Nephron (organoid): ENCODE measurements at regions not wholly inside any gene's neighbourhood (a gene's known extent, or its start where the extent isn't known, plus 50 kb on each side); places are given as distances from the start of the nearest gene placed in this dataset.

Source experiments
- H3K27ac Mint-ChIP-seq, 3 experiments: 2 replicates each; pipeline ENCODE4 v1.8.0; 2020; ENCODE audit warnings: mixed read lengths in 3 of 3, mild to moderate bottlenecking in 2 of 3, moderate library complexity in 1 of 3
- H3K27me3 Mint-ChIP-seq: 2 replicates; pipeline ENCODE4 v1.8.0; 2021; ENCODE audit warnings: low read depth, mild to moderate bottlenecking, moderate library complexity, mixed read lengths
- H3K36me3 Mint-ChIP-seq: 2 replicates; pipeline ENCODE4 v1.8.0; 2020; ENCODE audit warnings: low read depth, mixed read lengths
- H3K4me1 Mint-ChIP-seq: 2 replicates; pipeline ENCODE4 v1.8.0; 2020; ENCODE audit warnings: mixed read lengths
- H3K4me3 Mint-ChIP-seq, 3 experiments: 2 replicates each; pipeline ENCODE4 v1.8.0; 2020; ENCODE audit warnings: mild to moderate bottlenecking in 3 of 3, mixed read lengths in 3 of 3, moderate library complexity in 2 of 3
- H3K9me3 Mint-ChIP-seq: 2 replicates; pipeline ENCODE4 v1.8.0; 2020; ENCODE audit warnings: mixed read lengths
- TF ChIP-seq, protein P1 (sequence below), 3 experiments: fragments of 200-600 bp; sonication (generic); IDR thresholded peaks; one replicate each; pipeline ENCODE4 v1.5.0; 2021; ENCODE audit warnings: antibody characterized with exemption in 3 of 3; ENCODE audit not compliant: unreplicated experiment in 3 of 3

DNA sequence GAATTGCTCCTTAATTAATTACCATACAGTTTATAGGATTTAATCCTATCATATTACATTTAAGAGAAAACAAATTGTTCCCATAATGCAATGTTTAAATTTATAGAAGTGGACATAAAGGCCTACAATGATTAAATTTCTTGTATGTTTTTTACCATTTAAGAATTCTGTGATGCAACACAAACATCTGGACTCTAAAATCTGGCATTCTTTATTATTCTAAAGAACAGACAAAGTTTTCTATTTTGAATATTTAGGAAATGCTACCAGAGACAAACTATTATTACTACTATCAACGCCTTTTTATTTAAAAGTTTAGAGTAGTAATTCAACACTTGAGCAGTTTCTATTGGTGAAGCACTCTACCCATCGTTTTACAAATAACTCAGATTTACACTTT lies 535.1 kb downstream of the TMX3 start:
- H3K36me3 Mint-ChIP-seq: no peaks in the 10 kb centered on the region
- no peak overlapping the region for H3K27ac Mint-ChIP-seq
- H3K27me3 Mint-ChIP-seq: no peaks in the 10 kb centered on the region
- H3K4me3 Mint-ChIP-seq: no peak overlapping the region
- no peaks in the 10 kb centered on the region for H3K9me3 Mint-ChIP-seq
- peaks cover 8% of the 10 kb centered on the region for H3K4me1 Mint-ChIP-seq
- TF ChIP-seq, protein P1, sequence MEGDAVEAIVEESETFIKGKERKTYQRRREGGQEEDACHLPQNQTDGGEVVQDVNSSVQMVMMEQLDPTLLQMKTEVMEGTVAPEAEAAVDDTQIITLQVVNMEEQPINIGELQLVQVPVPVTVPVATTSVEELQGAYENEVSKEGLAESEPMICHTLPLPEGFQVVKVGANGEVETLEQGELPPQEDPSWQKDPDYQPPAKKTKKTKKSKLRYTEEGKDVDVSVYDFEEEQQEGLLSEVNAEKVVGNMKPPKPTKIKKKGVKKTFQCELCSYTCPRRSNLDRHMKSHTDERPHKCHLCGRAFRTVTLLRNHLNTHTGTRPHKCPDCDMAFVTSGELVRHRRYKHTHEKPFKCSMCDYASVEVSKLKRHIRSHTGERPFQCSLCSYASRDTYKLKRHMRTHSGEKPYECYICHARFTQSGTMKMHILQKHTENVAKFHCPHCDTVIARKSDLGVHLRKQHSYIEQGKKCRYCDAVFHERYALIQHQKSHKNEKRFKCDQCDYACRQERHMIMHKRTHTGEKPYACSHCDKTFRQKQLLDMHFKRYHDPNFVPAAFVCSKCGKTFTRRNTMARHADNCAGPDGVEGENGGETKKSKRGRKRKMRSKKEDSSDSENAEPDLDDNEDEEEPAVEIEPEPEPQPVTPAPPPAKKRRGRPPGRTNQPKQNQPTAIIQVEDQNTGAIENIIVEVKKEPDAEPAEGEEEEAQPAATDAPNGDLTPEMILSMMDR (IDR thresholded peaks at IDR 0.05; ENCODE audit: unreplicated experiment in 3 of 3): no peak

DNA sequence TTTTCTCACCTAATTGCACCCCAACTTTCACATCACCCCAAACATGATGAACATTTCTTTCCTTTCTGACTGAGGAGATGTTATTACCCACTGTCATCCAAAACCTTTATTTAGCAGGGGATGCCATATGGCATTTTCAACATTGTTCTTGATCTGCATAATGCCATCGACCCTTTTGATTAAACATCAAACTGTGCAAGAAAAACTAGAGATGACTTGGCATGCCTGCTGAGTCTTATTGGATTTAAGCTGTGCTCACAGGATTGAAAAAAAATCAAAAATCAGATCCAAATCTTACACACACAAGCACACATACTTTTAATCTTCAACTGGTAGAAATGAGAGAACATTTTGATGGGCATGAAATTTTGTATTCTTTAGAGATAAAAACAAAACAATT lies 536.0 kb downstream of the TMX3 start:
- Mint-ChIP-seq H3K4me1 (peaks cover 8% of the 10 kb centered on the region), H3K36me3 (no peaks in the 10 kb centered on the region), H3K27ac (no peak overlapping the region), H3K4me3 (no peak overlapping the region), H3K27me3 (no peaks in the 10 kb centered on the region), H3K9me3 (peaks cover 3% of the 10 kb centered on the region)
- TF ChIP-seq, protein P1 (IDR thresholded peaks at IDR 0.05; ENCODE audit: unreplicated experiment in 3 of 3): no peak

DNA sequence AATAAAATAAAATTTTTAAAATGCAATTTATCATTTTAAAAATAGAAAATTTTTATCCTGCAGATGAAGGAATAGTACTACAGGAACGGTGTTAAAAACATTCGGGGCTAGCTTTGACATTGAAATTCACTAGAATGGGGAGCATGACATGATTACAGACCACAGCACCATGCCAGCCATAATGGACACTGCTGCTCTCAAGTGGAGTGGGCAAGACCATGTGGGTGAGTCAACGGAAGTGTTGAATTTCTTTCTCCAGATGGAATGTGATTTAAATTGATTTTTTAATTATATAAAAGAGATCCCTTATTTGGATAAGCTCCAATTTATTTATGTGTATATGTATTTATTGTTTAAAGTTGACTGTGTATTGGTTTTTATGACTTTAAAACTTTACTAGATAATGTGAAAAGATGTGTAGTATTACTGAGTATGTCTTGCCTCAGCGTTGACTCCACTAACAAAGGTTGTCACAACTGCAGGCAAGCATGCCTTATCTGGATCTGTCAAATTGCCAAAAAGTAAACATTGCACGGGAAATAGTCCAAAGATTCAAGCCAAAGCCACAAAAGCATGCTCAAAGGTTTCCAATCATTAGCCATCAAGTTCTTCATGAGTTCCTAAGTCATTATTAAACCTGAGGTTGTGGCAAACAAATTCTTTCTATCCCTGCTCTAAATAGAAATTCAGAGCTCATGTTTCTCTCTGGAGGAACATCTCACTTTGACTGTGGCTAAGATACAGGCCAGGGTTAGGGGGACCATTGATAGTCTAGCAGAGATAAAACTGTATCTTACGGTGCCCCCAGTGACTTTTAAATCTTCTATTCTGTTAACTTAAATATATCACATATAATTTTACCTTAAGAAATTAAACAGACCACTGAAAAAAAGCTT lies 536.9 kb downstream of the TMX3 start:
- H3K4me3 Mint-ChIP-seq: no peak overlapping the region
- no peaks in the 10 kb centered on the region for H3K27me3 Mint-ChIP-seq
- no peaks in the 10 kb centered on the region for H3K36me3 Mint-ChIP-seq
- TF ChIP-seq, protein P1 (IDR thresholded peaks at IDR 0.05; ENCODE audit: unreplicated experiment in 3 of 3): no peak
- H3K27ac Mint-ChIP-seq: no peak overlapping the region
- H3K4me1 Mint-ChIP-seq: peaks cover 8% of the 10 kb centered on the region
- peaks cover 3% of the 10 kb centered on the region for H3K9me3 Mint-ChIP-seq

DNA sequence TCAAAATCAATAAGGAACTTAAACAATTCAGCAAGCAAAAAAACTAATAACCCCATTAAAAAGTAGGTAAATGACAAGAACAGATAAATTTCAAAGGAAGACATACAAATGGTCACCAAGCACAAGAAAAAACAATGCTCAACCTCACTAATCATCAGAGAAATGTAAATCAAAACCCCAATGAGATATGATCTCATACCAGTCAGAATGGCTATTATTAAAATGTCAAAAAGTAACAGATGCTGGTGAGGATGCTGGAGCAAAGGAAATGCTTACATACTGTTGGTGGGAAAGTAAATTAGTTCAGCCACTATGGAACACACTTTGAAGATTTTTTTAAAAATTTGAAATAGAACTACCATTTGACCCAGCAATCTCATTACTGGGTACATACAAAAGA lies 538.0 kb downstream of the TMX3 start:
- no peak overlapping the region for H3K4me3 Mint-ChIP-seq
- TF ChIP-seq, protein P1 (IDR thresholded peaks at IDR 0.05; ENCODE audit: unreplicated experiment in 3 of 3): no peak
- H3K36me3 Mint-ChIP-seq: no peaks in the 10 kb centered on the region
- no peak overlapping the region for H3K27ac Mint-ChIP-seq
- H3K27me3 Mint-ChIP-seq: no peaks in the 10 kb centered on the region
- peaks cover 3% of the 10 kb centered on the region for H3K9me3 Mint-ChIP-seq
- H3K4me1 Mint-ChIP-seq: peaks cover 2% of the 10 kb centered on the region

DNA sequence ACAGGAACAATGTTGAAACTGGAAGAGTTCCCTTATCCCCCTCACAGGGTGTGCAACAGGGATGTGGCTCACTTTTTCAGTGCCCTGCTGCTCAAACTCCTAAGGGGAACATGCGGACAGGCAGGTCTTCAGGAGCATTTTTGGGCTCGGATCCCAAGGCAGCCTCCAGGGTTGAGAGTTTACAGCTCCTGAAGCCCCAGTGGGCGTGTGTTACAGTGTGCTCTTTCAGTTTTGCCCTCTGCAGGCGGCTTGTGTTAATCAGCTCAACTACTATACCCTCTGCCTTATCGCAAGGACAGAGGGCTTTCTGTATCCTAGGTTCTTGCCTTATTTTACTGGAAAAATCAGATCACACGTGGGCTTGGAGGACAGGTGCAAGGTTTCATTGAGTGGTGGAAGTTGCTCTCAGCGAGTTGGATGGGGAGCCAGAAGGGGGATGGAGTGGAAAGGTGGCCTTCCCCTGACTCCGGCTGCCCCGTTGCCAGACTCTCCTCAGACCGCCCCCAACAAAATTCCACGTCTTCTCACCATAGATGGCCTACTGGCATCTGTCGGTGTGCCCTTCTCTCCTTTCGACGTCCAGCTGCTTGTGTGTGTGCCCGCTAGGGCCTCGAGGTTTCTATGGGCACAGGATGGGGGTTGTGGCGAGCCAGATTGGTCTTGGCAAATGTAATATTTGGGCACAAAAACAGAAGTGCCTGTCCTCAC lies 541.9 kb downstream of the TMX3 start:
- TF ChIP-seq, protein P1 (IDR thresholded peaks at IDR 0.05; ENCODE audit: unreplicated experiment in 3 of 3): no peak
- Mint-ChIP-seq H3K27ac (no peak overlapping the region), H3K4me3 (no peak overlapping the region), H3K9me3 (peaks cover 13% of the 10 kb centered on the region), H3K36me3 (no peaks in the 10 kb centered on the region), H3K4me1 (no peaks in the 10 kb centered on the region), H3K27me3 (no peaks in the 10 kb centered on the region)
